AG09309 (cell line): ENCODE measurements at regions not wholly inside any gene's neighbourhood (a gene's known extent, or its start where the extent isn't known, plus 50 kb on each side); places are given as distances from the start of the nearest gene placed in this dataset.

Source experiments
- DNase-seq: peaks from one replicate; pipeline ENCODE4 v3.0.0-alpha.2; 2010; ENCODE audit warnings: low read depth
- H3K4me3 ChIP-seq: 2 replicates; pipeline ENCODE4 v1.5.1; 2011; ENCODE audit warnings: mild to moderate bottlenecking, low read depth, low read length, moderate library complexity; ENCODE audit not compliant: control insufficient read depth
- TF ChIP-seq, protein P1 (sequence below): IDR thresholded peaks from 2 replicates; pipeline ENCODE4 v1.5.1; 2011; ENCODE audit warnings: mild to moderate bottlenecking, low read depth, low read length, inconsistent platforms; ENCODE audit not compliant: insufficient read depth, control insufficient read depth; ENCODE audit errors: missing control alignments

DNA sequence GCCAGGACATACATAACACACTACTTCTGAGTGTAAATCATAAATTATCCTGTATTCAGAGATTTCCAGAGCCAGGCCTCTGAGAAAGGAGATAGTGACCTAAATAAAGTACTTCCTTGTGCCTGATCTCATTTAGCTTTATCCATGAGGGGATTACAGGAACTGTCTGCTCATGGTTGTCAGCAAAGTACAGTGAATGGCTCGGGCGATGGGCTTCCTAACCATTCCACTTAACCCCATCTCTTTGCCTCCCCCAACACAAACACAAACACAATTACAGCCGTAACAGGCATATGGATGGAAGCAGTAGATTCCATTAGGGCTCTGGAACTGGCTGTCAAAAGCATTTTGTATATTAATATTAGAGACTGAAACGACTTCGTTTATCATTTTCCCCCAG lies 206.7 kb upstream of the CPNE8 start:
- TF ChIP-seq, protein P1, sequence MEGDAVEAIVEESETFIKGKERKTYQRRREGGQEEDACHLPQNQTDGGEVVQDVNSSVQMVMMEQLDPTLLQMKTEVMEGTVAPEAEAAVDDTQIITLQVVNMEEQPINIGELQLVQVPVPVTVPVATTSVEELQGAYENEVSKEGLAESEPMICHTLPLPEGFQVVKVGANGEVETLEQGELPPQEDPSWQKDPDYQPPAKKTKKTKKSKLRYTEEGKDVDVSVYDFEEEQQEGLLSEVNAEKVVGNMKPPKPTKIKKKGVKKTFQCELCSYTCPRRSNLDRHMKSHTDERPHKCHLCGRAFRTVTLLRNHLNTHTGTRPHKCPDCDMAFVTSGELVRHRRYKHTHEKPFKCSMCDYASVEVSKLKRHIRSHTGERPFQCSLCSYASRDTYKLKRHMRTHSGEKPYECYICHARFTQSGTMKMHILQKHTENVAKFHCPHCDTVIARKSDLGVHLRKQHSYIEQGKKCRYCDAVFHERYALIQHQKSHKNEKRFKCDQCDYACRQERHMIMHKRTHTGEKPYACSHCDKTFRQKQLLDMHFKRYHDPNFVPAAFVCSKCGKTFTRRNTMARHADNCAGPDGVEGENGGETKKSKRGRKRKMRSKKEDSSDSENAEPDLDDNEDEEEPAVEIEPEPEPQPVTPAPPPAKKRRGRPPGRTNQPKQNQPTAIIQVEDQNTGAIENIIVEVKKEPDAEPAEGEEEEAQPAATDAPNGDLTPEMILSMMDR = no peak
- no peak for DNase-seq
- H3K4me3 ChIP-seq = no peak overlapping the region

DNA sequence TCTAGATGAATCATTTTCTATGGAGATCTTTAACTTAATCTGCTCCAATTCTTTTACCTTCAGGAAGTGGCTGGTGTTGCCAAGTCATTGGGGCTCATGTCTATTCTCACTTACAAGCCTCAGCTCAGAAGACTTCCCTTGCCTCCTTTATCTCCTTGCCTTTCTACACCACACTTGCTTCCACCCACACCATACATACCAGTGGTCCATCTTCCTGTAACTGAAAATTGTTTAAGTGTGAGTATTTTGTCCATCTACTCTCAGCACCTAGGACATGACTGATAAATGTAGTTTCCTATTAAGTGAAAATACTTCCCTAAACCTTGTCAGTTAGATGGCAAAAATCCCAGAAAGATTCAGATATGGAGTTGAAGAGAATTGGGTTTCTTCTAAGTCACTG lies 199.7 kb upstream of the CPNE8 start:
- no peak overlapping the region for H3K4me3 ChIP-seq
- TF ChIP-seq, protein P1 = no peak
- no peak for DNase-seq

DNA sequence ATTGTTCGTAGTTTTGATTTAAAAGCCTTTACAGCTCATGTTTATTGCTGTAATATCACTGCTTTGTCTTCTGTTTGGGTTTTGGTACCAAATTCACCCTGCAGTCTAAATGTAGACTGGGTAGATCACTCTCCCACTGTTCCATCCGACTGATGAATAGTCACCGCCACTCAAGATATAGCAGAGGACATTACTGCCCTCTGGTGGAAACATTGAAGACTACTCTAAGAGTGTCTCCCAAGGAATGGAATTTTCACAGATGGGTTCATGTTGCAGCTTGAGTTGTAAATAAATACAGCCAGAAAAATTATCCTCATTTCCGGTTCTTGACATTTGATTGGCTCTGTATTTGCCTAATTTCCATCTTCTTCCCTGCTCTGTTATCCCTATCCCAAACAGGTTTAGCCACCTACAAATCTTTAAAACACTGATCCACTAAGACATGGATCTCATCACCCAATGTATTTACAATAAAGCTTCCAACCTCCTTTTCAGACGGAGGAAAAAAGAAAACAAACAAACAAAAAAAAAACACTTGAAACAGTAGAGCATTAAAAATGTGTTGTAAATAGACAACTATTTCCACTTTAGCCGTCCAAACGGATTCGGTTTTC lies 198.3 kb upstream of the CPNE8 start:
- TF ChIP-seq, protein P1 = peak; percentile 69
- H3K4me3 ChIP-seq = no peak overlapping the region
- DNase-seq = peak; percentile 11

DNA sequence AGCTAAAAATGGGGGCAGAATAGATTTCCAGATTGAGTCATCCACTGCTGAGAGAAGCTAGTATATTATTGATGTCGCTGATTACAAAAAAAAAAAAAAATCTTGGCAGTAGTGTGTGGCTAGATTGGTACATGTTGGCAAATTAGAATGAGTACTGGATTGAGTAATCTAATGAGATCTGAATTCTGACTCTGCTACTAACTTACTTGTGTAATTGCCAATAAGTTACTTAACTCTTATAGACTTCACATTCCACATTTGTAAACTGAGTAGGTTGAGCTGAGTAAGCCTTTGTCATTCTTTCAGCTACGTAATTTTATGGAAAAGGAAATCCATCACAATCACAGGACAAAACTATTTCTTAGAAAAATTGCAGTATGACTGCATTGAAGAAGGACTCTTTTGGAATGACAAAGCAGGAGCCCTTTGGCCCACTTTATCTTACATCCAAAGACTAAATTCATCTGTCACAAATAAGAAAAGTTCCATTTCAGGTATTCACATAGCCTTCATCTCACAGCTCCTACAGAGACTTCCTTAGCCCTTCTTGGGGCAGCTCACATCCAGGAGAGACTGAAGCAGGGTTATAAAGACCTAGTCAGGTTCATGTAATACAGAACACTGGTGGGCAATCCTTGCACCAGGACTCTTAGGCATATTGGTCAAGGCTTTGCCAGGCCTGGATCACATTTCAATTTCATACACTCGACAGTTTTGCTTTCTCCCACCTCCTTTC lies 197.3 kb upstream of the CPNE8 start:
- TF ChIP-seq, protein P1 = no peak
- peak; percentile 29 for DNase-seq
- no peak overlapping the region for H3K4me3 ChIP-seq

DNA sequence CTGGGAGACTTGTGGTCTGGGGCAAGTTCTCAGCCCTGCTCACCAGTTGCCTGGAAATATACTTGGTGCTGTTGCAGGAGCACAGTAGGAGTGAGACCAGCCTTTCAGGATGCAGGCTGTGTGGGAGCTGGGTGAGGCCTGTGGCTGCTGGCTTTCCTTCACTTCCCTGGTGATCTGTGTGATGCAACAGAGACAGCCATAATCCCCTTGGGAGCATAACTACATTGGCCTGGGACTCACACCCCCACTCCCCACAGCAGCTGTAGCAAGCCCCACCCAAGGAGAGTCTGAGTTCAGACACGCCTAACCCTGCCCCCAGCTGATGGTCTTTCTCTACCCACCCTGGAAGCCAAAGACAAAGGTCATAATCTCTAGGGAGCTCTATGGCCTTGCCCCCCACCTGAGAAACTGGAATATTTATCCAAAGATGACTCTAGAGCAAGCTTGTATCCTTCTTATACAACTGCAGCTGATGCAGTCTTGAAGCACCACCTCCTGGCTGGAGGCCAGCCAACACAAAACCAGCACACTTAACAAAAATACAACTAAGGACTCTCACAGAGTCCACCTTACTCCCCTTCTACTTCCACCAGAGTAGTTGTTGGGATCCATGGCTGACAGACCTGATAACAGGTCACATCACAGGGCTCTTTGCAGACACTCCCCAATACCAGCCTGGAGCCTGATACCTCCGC lies 190.4 kb upstream of the CPNE8 start:
- no peak for DNase-seq
- H3K4me3 ChIP-seq = no peak overlapping the region
- TF ChIP-seq, protein P1 = no peak

DNA sequence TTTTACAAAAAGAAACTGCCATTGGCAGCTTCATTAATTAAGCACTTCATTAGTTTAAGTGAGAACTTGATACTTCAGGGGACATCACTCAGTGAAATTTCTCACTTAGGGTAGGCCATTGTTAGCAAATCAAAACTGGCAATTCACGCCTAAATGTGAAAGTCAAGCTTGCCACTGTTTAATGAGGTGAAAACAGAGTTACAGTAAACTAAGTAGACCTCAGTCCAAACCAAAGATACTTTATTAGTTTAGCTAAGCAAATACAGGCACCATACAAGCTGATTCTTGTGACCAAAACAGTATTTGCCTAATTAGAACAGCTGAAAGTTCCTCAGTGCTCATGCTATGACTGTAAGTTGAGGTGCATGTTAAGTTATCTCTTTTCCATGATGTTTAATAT lies 176.5 kb upstream of the CPNE8 start:
- no peak for DNase-seq
- TF ChIP-seq, protein P1 = no peak
- H3K4me3 ChIP-seq = no peak overlapping the region
